Sciatic nerve (tissue), 2 donors: ENCODE measurements at regions not wholly inside any gene's neighbourhood (a gene's known extent, or its start where the extent isn't known, plus 50 kb on each side); places are given as distances from the start of the nearest gene placed in this dataset.

Experiments used
- ATAC-seq: fragments of 200-7000 bp; cut with Tn5 transposase; one replicate; pipeline ENCODE4 v1.9.1; 2020; ENCODE audit warnings: mild to moderate bottlenecking, moderate library complexity
- DNase-seq: peaks from one replicate; pipeline ENCODE4 v3.0.0-alpha.2; 2020; ENCODE audit warnings: low spot score
- intact Hi-C: fragments of 100-400 bp; cut with DNase I; formaldehyde crosslinking; loops from one replicate; pipeline ENCODE4 v1.14.2; 2022
- donor health status: DM: no; HTN: no; CAD: no.
- donor health status: DM: no; HTN: no; CAD: no.

- intact Hi-C loops, result no loop called here
- ATAC-seq (no peak), DNase-seq (no peak)
These were observed 52.3 kb downstream of the HDGFL1 start for GRCh38 chr6:22621701-22622100.

GRCh38 chr6:22622351-22622750, 53.0 kb downstream of the HDGFL1 start:
- intact Hi-C loops, result no loop called here
- no peak for ATAC-seq
- DNase-seq, result no peak

GRCh38 chr6:22622813-22623212, 53.4 kb downstream of the HDGFL1 start:
- ATAC-seq, result no peak
- no peak for DNase-seq
- intact Hi-C loops, result no loop called here

- ATAC-seq, result no peak
- intact Hi-C loops, result no loop called here
- DNase-seq, result no peak
These were observed 58.3 kb downstream of the HDGFL1 start for GRCh38 chr6:22627644-22628043.

- ATAC-seq (no peak), DNase-seq (no peak)
- intact Hi-C loops, result no loop called here
These were observed 61.7 kb downstream of the HDGFL1 start for GRCh38 chr6:22631091-22631490.

GRCh38 chr6:22632581-22633145, 63.3 kb downstream of the HDGFL1 start:
- ATAC-seq, result no peak
- intact Hi-C loops, result no loop called here
- DNase-seq, result no peak

- ATAC-seq (no peak), DNase-seq (no peak)
- intact Hi-C loops, result no loop called here
These were observed 67.1 kb downstream of the HDGFL1 start for GRCh38 chr6:22636452-22636851.

- no peak for ATAC-seq
- DNase-seq, result no peak
- intact Hi-C loops, result no loop called here
These were observed 68.4 kb downstream of the HDGFL1 start for GRCh38 chr6:22637782-22638181.

- intact Hi-C loops, result no loop called here
These were observed 69.0 kb downstream of the HDGFL1 start for GRCh38 chr6:22638320-22638719.

GRCh38 chr6:22642254-22642653, 72.9 kb downstream of the HDGFL1 start:
- DNase-seq (no peak), ATAC-seq (no peak)
- intact Hi-C loops, result no loop called here

More at GRCh38 chr6:22638320-22638719, 69.0 kb downstream of the HDGFL1 start:
- DNase-seq (no peak), ATAC-seq (no peak)

GRCh38 chr6:22643780-22644179, 74.4 kb downstream of the HDGFL1 start:
- ATAC-seq (no peak), DNase-seq (no peak)
- intact Hi-C loops, result no loop called here

GRCh38 chr6:22647719-22648118, 78.4 kb downstream of the HDGFL1 start:
- intact Hi-C loops, result no loop called here
- ATAC-seq (no peak), DNase-seq (no peak)

- ATAC-seq (no peak), DNase-seq (no peak)
- intact Hi-C loops, result no loop called here
These were observed 82.4 kb downstream of the HDGFL1 start for GRCh38 chr6:22651731-22652130.

GRCh38 chr6:22653980-22654610, 84.7 kb downstream of the HDGFL1 start:
- intact Hi-C loops, result no loop called here
- ATAC-seq (peak; percentile 59), DNase-seq (no peak)

GRCh38 chr6:22656706-22657351, 87.5 kb downstream of the HDGFL1 start:
- ATAC-seq, result no peak
- DNase-seq, result no peak
- intact Hi-C loops, result no loop called here

GRCh38 chr6:22657352-22657980, 88.1 kb downstream of the HDGFL1 start:
- intact Hi-C loops, result no loop called here
- ATAC-seq, result peak; percentile 52
- no peak for DNase-seq

GRCh38 chr6:22658183-22658582, 88.8 kb downstream of the HDGFL1 start:
- no peak for ATAC-seq
- DNase-seq, result no peak
- intact Hi-C loops, result no loop called here

- ATAC-seq, result no peak
- intact Hi-C loops, result no loop called here
- DNase-seq, result no peak
These were observed 89.6 kb downstream of the HDGFL1 start for GRCh38 chr6:22658934-22659333.

- ATAC-seq (no peak), DNase-seq (no peak)
- intact Hi-C loops, result no loop called here
These were observed 95.6 kb downstream of the HDGFL1 start for GRCh38 chr6:22664968-22665367.

- intact Hi-C loops, result no loop called here
- ATAC-seq (no peak), DNase-seq (no peak)
These were observed 96.7 kb downstream of the HDGFL1 start for GRCh38 chr6:22666021-22666420.
